ENCODE measurements at regions not wholly inside any gene's neighbourhood (a gene's known extent, or its start where the extent isn't known, plus 50 kb on each side); places are given as distances from the start of the nearest gene placed in this dataset.

- ATAC-seq (no peak), DNase-seq (no peak)
- no peak for TF ChIP-seq POLR2A (IDR thresholded peaks at IDR 0.05)
- no peaks in the 10 kb centered on the region for H3K27me3 ChIP-seq
- H3K27ac ChIP-seq, result no peak overlapping the region
- no peaks in the 10 kb centered on the region for H3K36me3 ChIP-seq
- H3K9me3 ChIP-seq, result no peaks in the 10 kb centered on the region
- H3K4me3 ChIP-seq, result no peak overlapping the region
- in situ Hi-C loops (cut with MboI; ENCODE audit: low sequenced_read_pairs in 4 of 4), result no loop called here
- intact Hi-C loops (cut with DNase I; ENCODE audit: low total_unique reads), result no loop called here
- H3K4me1 ChIP-seq, result no peaks in the 10 kb centered on the region
Measured at GRCh38 chr12:41700940-41701339, 443.7 kb downstream of the GXYLT1 start.

GRCh38 chr12:41699658-41700057, 445.0 kb downstream of the GXYLT1 start:
- Histone ChIP-seq H3K27me3 (no peaks in the 10 kb centered on the region), H3K9me3 (no peaks in the 10 kb centered on the region), H3K36me3 (no peaks in the 10 kb centered on the region), H3K4me1 (no peaks in the 10 kb centered on the region), H3K27ac (no peak overlapping the region), H3K4me3 (no peak overlapping the region)
- TF ChIP-seq CTCF (IDR thresholded peaks at IDR 0.05 in 4 of 5, conservative IDR thresholded peaks at IDR 0.05 in 1 of 5) (no peak), POLR2A (IDR thresholded peaks at IDR 0.05) (no peak)
- no peak for DNase-seq
- in situ Hi-C loops (cut with MboI; ENCODE audit: low sequenced_read_pairs in 4 of 4), result loop anchor here in 2 of 4 donors (10.0 to 25.0 kb wide), 2 partner anchors 325 to 638 kb away; partner anchors contain the start of genes PPHLN1 (in 1 of the 2) and ZCRB1 (in 1 of the 2)
- intact Hi-C loops (cut with DNase I; ENCODE audit: low total_unique reads), result no loop called here
- ATAC-seq, result no peak

GRCh38 chr12:41697161-41697560, 447.5 kb downstream of the GXYLT1 start:
- TF ChIP-seq CTCF (IDR thresholded peaks at IDR 0.05 in 4 of 5, conservative IDR thresholded peaks at IDR 0.05 in 1 of 5) (no peak), POLR2A (IDR thresholded peaks at IDR 0.05) (no peak)
- in situ Hi-C loops (cut with MboI; ENCODE audit: low sequenced_read_pairs in 4 of 4) (loop anchor here in 2 of 4 donors (10.0 to 25.0 kb wide), 2 partner anchors 328 to 640 kb away; partner anchors contain the start of genes PPHLN1 (in 1 of the 2) and ZCRB1 (in 1 of the 2)), intact Hi-C loops (cut with DNase I; ENCODE audit: low total_unique reads) (no loop called here)
- no peaks in the 10 kb centered on the region for H3K27me3 ChIP-seq
- no peak overlapping the region for H3K4me3 ChIP-seq
- no peaks in the 10 kb centered on the region for H3K9me3 ChIP-seq
- no peak overlapping the region for H3K27ac ChIP-seq
- DNase-seq, result no peak
- H3K36me3 ChIP-seq, result no peaks in the 10 kb centered on the region
- no peak for ATAC-seq
- no peaks in the 10 kb centered on the region for H3K4me1 ChIP-seq

- no peak for ATAC-seq
- no peak for TF ChIP-seq POLR2A (IDR thresholded peaks at IDR 0.05)
- peak in 3 of 5 experiments; percentile 22 to 52 (median 30) for TF ChIP-seq CTCF (IDR thresholded peaks at IDR 0.05 in 4 of 5, conservative IDR thresholded peaks at IDR 0.05 in 1 of 5)
- no peaks in the 10 kb centered on the region for H3K9me3 ChIP-seq
- H3K36me3 ChIP-seq, result no peaks in the 10 kb centered on the region
- H3K27me3 ChIP-seq, result no peaks in the 10 kb centered on the region
- intact Hi-C loops (cut with DNase I; ENCODE audit: low total_unique reads), result loop anchor here (2.0 kb wide), 1 partner anchor 340 kb away; no protein-coding TSS in a partner anchor
- H3K4me1 ChIP-seq, result no peaks in the 10 kb centered on the region
- no peak overlapping the region for H3K27ac ChIP-seq
- H3K4me3 ChIP-seq, result no peak overlapping the region
- no peak for DNase-seq
- in situ Hi-C loops (cut with MboI; ENCODE audit: low sequenced_read_pairs in 4 of 4), result loop anchor here in 1 of 4 donors (10.0 to 25.0 kb wide), 2 partner anchors 340 to 652 kb away; partner anchors contain the start of genes PPHLN1 and ZCRB1
Measured at GRCh38 chr12:41684997-41685396, 459.7 kb downstream of the GXYLT1 start.

DNA sequence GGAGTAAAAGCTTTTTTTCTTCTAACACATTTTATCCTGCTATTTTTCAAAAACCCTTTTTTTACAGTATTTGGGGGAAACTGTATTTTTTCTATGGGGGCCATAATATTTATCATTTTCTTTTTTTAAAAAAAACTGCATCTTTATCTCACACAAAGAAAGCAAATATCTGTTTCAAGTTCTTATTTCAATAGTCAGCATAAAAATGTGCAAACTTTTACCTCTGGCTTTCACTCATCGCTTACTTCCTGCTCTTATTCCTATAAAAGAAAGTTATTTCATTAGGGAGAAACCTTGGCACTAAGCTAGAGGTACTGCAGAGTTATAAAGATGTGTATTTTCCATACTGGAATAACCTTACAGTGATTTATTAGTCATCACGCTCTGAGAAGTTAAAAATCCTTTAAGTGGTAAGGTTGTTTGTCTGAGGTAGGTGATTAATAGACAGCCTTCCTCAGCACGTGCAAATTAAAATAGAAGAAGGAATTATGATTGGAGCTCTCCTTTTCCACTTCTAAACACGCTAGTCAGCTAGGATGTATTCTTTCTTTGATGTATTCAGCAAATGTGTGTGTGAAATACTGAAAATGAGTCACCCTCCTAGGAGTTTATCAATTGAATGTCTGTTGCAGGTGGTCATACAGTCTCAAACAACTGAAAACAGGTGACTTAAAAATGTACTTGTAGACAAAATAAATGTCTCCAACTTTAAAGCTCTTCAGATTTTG, 461.0 kb downstream of the GXYLT1 start:
- H3K9me3 ChIP-seq, result no peaks in the 10 kb centered on the region
- H3K4me3 ChIP-seq, result no peak overlapping the region
- in situ Hi-C loops (cut with MboI; ENCODE audit: low sequenced_read_pairs in 4 of 4) (loop anchor here in 1 of 4 donors (10.0 to 25.0 kb wide), 2 partner anchors 341 to 654 kb away; partner anchors contain the start of genes PPHLN1 and ZCRB1), intact Hi-C loops (cut with DNase I; ENCODE audit: low total_unique reads) (loop anchor here (2.0 kb wide), 1 partner anchor 341 kb away; no protein-coding TSS in a partner anchor)
- no peak for DNase-seq
- H3K4me1 ChIP-seq, result no peaks in the 10 kb centered on the region
- H3K36me3 ChIP-seq, result no peaks in the 10 kb centered on the region
- no peak for TF ChIP-seq POLR2A (IDR thresholded peaks at IDR 0.05)
- no peak for TF ChIP-seq CTCF (IDR thresholded peaks at IDR 0.05 in 4 of 5, conservative IDR thresholded peaks at IDR 0.05 in 1 of 5)
- H3K27me3 ChIP-seq, result no peaks in the 10 kb centered on the region
- no peak overlapping the region for H3K27ac ChIP-seq
- no peak for ATAC-seq

Data from gastrocnemius medialis (tissue), 4 donors.